ENCODE measurements at regions not wholly inside any gene's neighbourhood (a gene's known extent, or its start where the extent isn't known, plus 50 kb on each side); places are given as distances from the start of the nearest gene placed in this dataset.
"Not testable (repeated sequence)": the region's sequence is repeated elsewhere in the genome, so short reads cannot be mapped to it uniquely, and the experiment has no call there.

DNA sequence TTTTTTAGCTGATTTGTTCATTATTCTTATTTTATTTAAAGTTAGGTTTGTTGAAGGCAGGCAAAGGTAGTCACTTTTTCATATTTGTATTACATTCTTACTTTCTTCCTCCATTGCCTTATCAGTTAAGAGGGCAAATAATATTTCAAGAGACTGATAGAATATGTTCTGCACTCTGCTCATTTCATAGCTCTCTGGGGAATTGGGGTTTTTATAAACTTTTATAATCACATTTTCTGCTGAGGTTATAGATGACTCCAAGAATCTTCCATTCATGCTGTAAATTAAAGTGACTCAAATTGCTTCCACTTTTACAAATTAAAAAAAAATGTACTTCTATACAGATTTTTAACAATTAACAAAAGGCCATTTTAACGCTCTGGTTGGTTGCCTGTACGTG is 142.9 kb upstream of the PLGLB2 start:
- TF ChIP-seq, protein P1, sequence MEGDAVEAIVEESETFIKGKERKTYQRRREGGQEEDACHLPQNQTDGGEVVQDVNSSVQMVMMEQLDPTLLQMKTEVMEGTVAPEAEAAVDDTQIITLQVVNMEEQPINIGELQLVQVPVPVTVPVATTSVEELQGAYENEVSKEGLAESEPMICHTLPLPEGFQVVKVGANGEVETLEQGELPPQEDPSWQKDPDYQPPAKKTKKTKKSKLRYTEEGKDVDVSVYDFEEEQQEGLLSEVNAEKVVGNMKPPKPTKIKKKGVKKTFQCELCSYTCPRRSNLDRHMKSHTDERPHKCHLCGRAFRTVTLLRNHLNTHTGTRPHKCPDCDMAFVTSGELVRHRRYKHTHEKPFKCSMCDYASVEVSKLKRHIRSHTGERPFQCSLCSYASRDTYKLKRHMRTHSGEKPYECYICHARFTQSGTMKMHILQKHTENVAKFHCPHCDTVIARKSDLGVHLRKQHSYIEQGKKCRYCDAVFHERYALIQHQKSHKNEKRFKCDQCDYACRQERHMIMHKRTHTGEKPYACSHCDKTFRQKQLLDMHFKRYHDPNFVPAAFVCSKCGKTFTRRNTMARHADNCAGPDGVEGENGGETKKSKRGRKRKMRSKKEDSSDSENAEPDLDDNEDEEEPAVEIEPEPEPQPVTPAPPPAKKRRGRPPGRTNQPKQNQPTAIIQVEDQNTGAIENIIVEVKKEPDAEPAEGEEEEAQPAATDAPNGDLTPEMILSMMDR (tag by site-specific recombination; IDR thresholded peaks at IDR 0.05), result not testable (repeated sequence)
- TF ChIP-seq PRDM2 (tag by site-specific recombination; IDR thresholded peaks at IDR 0.05; ENCODE audit: borderline replicate concordance); ZNF600 (tag by site-specific recombination; IDR thresholded peaks at IDR 0.05): not testable (repeated sequence)
